ENCODE measurements at regions not wholly inside any gene's neighbourhood (a gene's known extent, or its start where the extent isn't known, plus 50 kb on each side); places are given as distances from the start of the nearest gene placed in this dataset.

DNA sequence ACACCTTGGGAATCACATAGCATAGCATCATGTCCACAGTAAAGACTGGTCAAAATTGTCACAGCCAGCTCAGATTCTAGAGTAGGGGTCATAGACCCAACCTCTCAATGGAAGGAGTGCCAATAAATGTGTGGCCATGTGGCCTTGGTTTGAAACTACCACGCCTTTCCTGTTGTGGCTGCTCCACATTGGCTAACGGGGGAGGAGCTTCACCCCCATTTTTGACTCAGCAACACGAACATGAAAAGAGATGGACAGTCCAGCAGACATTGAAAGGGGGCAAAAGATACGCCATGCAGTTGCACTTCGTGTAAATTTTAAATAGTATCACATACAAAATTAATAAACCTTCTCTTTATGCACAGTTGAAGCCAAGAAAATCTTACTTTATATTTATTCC, 78.4 kb upstream of the HIVEP3 start:
- ChIA-PET POLR2A (no interaction called here), CTCF (no interaction called here)
- Histone ChIP-seq H3K4me1 (ENCODE audit: control insufficient read depth, insufficient read depth, low read length) (no peaks in the 10 kb centered on the region), H3K9me3 (ENCODE audit: control insufficient read depth, insufficient read depth, low read depth, low read length) (no peaks in the 10 kb centered on the region), H3K36me3 (ENCODE audit: control insufficient read depth in 2 of 2, insufficient read depth in 1 of 2, low read length in 2 of 2) (no peaks in the 10 kb centered on the region), H3K27ac (ENCODE audit: extremely low read depth, low read depth, low read length) (no peak overlapping the region), H3K4me3 (ENCODE audit: low read depth, low read length) (no peak overlapping the region)
- no peak for TF ChIP-seq ZNF747 (tag by site-specific recombination; IDR thresholded peaks at IDR 0.05)
- no peak for TF ChIP-seq SP2 (tag by site-specific recombination; IDR thresholded peaks at IDR 0.05)
- TF ChIP-seq, protein P1, sequence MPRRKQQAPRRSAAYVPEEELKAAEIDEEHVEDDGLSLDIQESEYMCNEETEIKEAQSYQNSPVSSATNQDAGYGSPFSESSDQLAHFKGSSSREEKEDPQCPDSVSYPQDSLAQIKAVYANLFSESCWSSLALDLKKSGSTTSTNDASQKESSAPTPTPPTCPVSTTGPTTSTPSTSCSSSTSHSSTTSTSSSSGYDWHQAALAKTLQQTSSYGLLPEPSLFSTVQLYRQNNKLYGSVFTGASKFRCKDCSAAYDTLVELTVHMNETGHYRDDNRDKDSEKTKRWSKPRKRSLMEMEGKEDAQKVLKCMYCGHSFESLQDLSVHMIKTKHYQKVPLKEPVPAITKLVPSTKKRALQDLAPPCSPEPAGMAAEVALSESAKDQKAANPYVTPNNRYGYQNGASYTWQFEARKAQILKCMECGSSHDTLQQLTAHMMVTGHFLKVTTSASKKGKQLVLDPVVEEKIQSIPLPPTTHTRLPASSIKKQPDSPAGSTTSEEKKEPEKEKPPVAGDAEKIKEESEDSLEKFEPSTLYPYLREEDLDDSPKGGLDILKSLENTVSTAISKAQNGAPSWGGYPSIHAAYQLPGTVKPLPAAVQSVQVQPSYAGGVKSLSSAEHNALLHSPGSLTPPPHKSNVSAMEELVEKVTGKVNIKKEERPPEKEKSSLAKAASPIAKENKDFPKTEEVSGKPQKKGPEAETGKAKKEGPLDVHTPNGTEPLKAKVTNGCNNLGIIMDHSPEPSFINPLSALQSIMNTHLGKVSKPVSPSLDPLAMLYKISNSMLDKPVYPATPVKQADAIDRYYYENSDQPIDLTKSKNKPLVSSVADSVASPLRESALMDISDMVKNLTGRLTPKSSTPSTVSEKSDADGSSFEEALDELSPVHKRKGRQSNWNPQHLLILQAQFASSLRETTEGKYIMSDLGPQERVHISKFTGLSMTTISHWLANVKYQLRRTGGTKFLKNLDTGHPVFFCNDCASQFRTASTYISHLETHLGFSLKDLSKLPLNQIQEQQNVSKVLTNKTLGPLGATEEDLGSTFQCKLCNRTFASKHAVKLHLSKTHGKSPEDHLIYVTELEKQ (tag by site-specific recombination; IDR thresholded peaks at IDR 0.05; ENCODE audit: borderline replicate concordance) = no peak
- TF ChIP-seq ZNF426 (tag by site-specific recombination; IDR thresholded peaks at IDR 0.05) = no peak
- TF ChIP-seq ZBTB1 (tag by site-specific recombination; IDR thresholded peaks at IDR 0.05) = no peak
- no peak for TF ChIP-seq ZBTB20 (tag by site-specific recombination; IDR thresholded peaks at IDR 0.05)
- no peak for TF ChIP-seq ZIC2 (tag by site-specific recombination; IDR thresholded peaks at IDR 0.05)
- no peak for TF ChIP-seq ZNF341 (tag by site-specific recombination; IDR thresholded peaks at IDR 0.05; ENCODE audit: low read depth)
- TF ChIP-seq ZBTB21 (tag by site-specific recombination; IDR thresholded peaks at IDR 0.05) = no peak
- TF ChIP-seq, protein P2, sequence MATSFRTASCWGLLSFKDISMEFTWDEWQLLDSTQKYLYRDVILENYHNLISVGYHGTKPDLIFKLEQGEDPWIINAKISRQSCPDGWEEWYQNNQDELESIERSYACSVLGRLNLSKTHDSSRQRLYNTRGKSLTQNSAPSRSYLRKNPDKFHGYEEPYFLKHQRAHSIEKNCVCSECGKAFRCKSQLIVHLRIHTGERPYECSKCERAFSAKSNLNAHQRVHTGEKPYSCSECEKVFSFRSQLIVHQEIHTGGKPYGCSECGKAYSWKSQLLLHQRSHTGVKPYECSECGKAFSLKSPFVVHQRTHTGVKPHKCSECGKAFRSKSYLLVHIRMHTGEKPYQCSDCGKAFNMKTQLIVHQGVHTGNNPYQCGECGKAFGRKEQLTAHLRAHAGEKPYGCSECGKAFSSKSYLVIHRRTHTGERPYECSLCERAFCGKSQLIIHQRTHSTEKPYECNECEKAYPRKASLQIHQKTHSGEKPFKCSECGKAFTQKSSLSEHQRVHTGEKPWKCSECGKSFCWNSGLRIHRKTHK (tag by site-specific recombination; IDR thresholded peaks at IDR 0.05) = no peak
- no peak for TF ChIP-seq ZNF114 (tag by site-specific recombination; IDR thresholded peaks at IDR 0.05)
- TF ChIP-seq ZNF16 (tag by site-specific recombination; IDR thresholded peaks at IDR 0.05; ENCODE audit: low read depth) = no peak
- no peak for TF ChIP-seq ZNF239 (tag by site-specific recombination; IDR thresholded peaks at IDR 0.05)
- no peak for TF ChIP-seq KLF10 (tag by site-specific recombination; IDR thresholded peaks at IDR 0.05)
- no peak for TF ChIP-seq ZNF561 (tag by site-specific recombination; IDR thresholded peaks at IDR 0.05; ENCODE audit: borderline replicate concordance)

DNA sequence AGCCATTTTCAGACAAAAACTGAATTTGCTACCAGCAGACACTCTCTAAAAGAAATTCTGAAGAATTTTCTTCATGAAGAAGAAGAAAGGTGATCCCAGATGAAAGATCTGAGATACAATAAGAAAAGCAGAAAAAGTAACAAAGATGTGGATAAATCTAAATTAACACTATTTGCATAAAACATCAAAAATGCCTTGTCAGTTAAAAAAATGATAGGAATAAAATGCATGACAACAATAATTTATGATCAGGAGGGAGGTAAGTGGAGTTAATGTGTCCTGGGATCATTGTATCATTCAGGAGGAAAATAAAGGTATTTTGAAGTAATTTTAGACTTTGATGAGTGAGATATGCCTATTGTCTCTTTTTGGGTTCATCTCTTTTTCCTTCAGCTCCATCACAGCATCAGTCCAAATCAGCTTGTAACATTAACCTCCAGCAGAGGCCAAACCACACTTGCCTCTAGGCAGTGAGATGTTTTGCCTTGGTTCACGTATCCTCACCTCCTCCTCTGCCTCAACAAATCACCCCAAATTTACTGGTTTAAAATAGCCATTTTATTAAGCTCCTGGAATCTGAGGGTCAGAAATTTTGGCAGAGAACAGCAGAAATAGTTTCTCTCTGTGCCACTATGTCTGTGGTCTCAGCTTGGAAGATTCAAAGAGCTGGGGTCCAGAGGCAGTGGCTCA, 76.9 kb upstream of the HIVEP3 start:
- ChIA-PET POLR2A (no interaction called here), CTCF (no interaction called here)
- Histone ChIP-seq H3K4me1 (ENCODE audit: control insufficient read depth, insufficient read depth, low read length) (no peaks in the 10 kb centered on the region), H3K9me3 (ENCODE audit: control insufficient read depth, insufficient read depth, low read depth, low read length) (no peaks in the 10 kb centered on the region), H3K4me3 (ENCODE audit: low read depth, low read length) (no peak overlapping the region), H3K27ac (ENCODE audit: extremely low read depth, low read depth, low read length) (no peak overlapping the region), H3K36me3 (ENCODE audit: control insufficient read depth in 2 of 2, insufficient read depth in 1 of 2, low read length in 2 of 2) (no peaks in the 10 kb centered on the region)
- TF ChIP-seq ZNF132 (tag by site-specific recombination; IDR thresholded peaks at IDR 0.05; ENCODE audit: borderline replicate concordance) (no peak), ZNF629 (tag by site-specific recombination; IDR thresholded peaks at IDR 0.05) (no peak), ZNF114 (tag by site-specific recombination; IDR thresholded peaks at IDR 0.05) (no peak), ZNF394 (tag by site-specific recombination; IDR thresholded peaks at IDR 0.05; ENCODE audit: borderline replicate concordance) (no peak), ZNF76 (tag by site-specific recombination; IDR thresholded peaks at IDR 0.05; ENCODE audit: borderline replicate concordance, low read depth) (no peak), ZNF311 (tag by site-specific recombination; IDR thresholded peaks at IDR 0.05; ENCODE audit: borderline replicate concordance) (no peak), ZNF843 (tag by site-specific recombination; IDR thresholded peaks at IDR 0.05) (no peak), ZNF777 (tag by site-specific recombination; IDR thresholded peaks at IDR 0.05; ENCODE audit: borderline replicate concordance) (no peak), ZNF37A (tag by site-specific recombination; IDR thresholded peaks at IDR 0.05) (no peak)
- TF ChIP-seq, protein P3, sequence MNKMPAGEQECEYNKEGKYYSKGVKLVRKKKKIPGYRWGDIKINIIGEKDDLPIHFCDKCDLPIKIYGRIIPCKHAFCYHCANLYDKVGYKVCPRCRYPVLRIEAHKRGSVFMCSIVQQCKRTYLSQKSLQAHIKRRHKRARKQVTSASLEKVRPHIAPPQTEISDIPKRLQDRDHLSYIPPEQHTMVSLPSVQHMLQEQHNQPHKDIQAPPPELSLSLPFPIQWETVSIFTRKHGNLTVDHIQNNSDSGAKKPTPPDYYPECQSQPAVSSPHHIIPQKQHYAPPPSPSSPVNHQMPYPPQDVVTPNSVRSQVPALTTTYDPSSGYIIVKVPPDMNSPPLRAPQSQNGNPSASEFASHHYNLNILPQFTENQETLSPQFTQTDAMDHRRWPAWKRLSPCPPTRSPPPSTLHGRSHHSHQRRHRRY (tag by site-specific recombination; IDR thresholded peaks at IDR 0.05) = no peak
- TF ChIP-seq, protein P4, sequence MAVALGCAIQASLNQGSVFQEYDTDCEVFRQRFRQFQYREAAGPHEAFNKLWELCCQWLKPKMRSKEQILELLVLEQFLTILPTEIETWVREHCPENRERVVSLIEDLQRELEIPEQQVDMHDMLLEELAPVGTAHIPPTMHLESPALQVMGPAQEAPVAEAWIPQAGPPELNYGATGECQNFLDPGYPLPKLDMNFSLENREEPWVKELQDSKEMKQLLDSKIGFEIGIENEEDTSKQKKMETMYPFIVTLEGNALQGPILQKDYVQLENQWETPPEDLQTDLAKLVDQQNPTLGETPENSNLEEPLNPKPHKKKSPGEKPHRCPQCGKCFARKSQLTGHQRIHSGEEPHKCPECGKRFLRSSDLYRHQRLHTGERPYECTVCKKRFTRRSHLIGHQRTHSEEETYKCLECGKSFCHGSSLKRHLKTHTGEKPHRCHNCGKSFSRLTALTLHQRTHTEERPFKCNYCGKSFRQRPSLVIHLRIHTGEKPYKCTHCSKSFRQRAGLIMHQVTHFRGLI (tag by site-specific recombination; IDR thresholded peaks at IDR 0.05) = no peak
- TF ChIP-seq, protein P5, sequence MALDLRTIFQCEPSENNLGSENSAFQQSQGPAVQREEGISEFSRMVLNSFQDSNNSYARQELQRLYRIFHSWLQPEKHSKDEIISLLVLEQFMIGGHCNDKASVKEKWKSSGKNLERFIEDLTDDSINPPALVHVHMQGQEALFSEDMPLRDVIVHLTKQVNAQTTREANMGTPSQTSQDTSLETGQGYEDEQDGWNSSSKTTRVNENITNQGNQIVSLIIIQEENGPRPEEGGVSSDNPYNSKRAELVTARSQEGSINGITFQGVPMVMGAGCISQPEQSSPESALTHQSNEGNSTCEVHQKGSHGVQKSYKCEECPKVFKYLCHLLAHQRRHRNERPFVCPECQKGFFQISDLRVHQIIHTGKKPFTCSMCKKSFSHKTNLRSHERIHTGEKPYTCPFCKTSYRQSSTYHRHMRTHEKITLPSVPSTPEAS (tag by site-specific recombination; IDR thresholded peaks at IDR 0.05) = no peak
